Activated T-cell treated with anti-CD3 and anti-CD28 coated beads for 48 hours (primary cell): ENCODE measurements at regions not wholly inside any gene's neighbourhood (a gene's known extent, or its start where the extent isn't known, plus 50 kb on each side); places are given as distances from the start of the nearest gene placed in this dataset.
"Not testable (repeated sequence)": the region's sequence is repeated elsewhere in the genome, so short reads cannot be mapped to it uniquely, and the experiment has no call there.

Experiments
- DNase-seq: peaks from one replicate; pipeline ENCODE4 v3.0.0-alpha.2; 2020; ENCODE audit warnings: low read depth

DNA sequence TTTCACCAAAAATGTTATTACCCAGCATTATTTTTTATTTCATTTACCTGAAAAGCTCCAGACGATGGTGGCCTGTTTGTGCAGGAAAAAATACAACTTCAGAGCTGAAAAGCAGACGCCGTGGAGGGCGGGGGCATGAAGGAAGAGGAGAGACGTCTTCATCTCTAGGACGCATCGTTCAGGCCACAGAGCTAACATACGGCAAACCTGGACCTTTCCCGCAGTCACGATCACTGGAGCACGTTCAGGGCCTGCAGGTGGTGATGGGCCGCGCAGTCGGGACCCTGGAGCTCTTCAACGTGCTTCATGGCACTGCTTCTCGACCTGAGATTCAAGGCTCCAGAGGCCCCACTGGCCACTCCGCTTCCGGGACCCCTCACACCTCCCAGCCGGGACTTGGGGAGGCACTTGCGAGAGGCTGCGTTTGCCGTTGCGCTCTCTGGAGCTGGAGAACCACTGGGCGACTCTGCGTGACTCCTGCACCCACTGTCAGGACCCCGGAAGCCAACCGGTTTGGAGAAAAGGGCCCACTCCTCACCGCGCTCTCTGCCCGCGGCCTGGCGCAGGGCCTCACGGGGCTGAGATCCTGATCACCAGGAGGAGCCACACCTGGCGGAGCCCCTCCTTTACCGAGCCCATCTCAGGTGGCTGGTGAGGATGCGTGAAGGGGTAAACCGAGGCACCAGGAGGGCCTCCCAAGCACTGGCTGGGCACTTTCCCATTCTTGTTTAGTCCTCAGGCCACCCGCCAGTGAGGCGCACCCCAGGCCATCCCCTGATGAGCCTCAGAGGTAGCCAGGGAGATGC, 164.4 kb upstream of the AFDN start:
- DNase-seq: no peak

DNA sequence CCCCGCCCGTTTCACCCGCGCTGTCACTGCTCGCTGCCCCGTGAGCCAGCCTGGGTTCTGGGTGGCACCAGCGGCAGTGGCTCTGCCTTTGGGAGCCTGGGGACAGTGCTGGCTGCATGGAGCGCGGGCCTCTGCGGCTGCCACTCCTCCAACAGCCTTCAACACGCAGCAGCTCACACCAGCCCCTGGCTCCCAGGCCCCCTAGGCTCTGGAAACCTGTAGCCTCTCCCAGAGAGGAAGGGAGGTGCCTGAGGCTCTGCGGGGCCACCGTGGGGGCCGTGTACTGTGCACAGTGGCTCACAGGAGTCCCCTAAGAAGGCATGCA, 163.9 kb upstream of the AFDN start:
- no peak for DNase-seq

GRCh38 chr6:167663316-167663715, 163.4 kb upstream of the AFDN start:
- no peak for DNase-seq

- DNase-seq: no peak
Observed at GRCh38 chr6:167663784-167664443, 162.8 kb upstream of the AFDN start.

GRCh38 chr6:167664678-167665660, 161.7 kb upstream of the AFDN start:
- no peak for DNase-seq

DNA sequence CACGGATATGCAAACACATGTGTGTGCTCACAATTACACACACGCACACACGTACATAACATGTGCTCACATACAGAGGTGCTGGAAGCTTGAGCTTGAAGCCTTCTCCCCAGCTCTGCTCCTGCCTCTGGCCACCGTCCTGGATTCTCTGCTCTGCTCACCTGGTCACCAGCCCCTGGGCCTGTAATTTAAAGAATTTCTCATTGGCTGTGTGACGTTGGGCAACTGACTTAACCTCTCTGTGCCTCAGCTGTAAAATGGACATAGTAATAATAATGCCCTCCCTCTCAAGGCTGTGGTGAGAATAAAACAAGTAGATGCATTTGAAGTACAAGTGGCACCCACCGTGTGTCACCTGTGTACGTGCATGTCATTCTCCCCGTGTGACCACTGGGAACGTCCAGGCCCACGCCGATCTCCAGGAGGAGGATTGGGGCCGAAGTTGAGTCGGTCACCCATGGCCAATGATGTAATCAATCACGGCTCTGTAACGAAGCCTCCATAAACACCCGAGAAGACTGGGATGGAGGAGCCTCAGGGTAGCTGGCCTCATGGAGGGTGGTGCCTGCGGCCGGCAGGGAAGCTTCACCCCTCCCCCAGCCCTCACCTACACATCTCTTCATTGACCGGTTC, 160.9 kb upstream of the AFDN start:
- DNase-seq: no peak

DNA sequence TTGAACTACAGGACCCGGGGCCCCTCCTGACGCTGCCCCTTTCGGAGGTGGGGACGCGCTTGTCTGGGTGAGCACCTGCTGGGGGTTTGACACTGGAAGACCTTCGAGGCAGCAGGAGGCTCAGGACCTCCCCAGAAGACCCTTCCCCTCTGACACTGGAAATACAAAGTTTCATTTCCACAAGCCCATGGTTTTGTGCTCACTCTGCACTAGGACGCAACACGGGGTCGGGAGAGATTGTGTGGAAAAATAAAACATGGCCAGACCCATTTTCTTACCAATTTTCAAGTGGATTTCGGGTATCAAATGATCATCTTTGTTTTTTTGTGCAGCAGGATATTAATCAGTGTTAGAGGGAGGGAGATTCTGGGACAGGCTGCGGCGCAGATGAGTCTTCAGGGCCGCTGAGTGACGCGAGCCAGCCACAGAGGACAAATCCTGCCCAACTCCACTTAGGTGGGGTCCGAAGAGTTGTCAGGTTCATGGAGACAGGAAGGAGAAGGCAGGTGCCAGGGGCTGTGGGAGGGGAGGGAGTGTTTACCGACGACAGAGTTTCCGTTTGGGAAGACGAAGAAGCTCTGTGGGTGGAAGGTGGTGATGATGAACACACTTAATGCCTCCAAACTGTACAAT, 160.0 kb upstream of the AFDN start:
- DNase-seq: no peak

DNA sequence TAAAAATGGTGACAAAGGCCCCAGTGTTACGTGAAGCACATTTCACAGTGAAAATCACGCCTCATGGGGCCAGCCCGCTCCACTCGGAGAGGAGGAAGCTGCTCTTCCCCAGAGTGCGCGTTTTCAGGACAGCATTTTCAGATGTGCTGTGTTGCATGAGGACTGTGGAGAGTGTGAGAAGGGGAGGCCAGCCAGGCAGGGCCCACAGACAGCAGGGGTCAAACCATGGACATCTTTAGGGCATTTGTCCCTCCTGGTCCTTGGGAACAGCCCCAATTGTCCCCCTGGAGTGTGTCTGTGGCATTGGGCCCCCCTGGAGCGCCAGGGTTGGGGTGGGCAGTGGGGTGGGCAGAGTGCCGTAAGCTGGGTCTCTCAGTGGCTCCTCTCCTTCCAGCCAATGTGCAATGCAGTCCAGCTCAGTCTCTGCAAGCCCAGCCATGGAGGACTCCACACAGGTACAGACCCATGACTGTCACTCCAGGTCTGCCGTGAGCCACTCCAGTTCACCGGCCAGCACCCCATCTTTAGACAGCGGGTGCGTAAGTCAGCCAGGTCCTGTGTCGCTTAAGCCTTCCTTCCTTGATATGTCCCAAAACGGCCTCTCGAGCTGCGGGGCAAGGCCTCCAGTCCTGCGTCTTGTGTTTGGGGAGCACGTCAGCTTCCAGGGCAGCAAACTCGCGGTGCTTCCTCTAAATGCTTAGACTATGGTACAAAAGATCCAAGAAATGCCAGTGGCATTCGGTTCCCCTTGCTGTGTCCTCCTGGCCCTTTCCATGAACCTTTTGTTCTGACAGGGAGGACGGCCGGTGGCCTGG, 159.3 kb upstream of the AFDN start:
- DNase-seq: no peak

- no peak for DNase-seq
Observed at GRCh38 chr6:167668019-167668753, 158.5 kb upstream of the AFDN start.

DNA sequence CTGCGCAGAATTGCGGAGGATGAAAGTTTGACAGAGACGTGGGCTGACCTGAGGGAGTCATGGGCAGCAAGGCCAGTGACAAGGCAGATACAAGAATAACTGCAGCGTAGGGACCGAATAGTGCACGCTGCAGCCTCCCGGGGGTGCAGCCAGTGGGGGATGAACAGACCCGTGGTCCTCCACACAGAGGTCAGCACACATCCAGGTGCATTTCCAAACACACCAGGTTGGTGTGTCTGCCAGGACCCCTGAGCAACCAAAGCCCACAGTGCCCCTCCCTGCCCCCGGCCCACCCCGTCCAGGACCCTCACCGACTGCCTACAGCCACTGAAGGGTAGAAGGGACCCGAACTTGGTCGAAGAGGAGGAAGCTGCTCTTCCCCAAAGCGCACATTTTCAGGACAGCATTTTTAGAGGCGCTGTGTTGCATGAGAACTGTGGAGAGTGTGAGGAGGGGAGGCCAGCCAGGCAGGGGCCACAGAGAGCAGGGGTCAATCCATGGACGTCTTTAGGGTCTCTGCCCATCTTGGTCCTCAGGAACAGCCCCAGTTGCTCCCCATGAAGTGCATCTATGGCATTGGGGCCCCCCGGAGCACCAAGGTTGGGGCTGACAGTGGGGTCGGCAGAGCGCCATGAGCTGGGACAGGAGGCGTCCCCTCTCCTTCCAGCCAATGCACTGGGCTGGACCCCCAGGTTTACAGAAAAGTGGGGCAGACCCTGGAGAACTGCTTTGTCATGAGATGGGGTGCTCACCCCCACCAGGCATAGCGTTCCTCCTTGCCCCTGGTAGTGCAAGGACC, 157.8 kb upstream of the AFDN start:
- DNase-seq: no peak

DNA sequence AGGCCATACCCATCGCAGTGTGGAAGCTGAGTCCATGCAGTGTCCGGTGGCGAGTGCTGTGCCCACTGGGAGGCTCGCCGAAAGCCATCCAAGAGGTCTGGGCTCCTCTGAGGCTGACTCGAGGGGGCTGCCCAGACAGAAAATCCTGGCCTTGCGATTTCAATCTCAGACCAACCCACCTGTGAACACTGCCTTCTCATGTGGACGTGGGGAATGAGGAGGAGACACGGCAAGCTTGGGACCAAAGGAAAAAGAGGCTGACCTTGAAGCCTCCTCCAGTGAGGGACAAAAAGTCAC, 157.2 kb upstream of the AFDN start:
- DNase-seq: no peak

- DNase-seq: no peak
Observed at GRCh38 chr6:167669870-167670802, 156.6 kb upstream of the AFDN start.

DNA sequence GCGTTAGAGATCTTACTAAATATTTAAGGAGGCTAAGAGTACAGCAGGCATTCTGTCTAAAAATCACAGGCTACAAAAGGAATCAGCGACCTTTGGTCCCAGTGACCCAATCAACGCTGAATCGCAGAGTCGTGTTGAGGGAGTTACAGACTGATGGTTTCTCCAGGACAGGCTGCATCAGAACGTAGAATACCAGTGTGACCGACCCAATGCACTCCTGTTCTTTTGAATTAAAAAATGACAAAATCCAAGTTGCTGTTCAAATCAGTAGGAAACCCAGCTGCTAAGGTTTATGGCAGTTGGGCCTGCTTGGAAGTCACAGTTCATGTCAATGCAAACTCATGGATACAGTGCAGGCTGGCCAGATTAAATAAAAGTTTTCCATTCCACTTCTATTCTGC, 155.8 kb upstream of the AFDN start:
- DNase-seq: no peak

DNA sequence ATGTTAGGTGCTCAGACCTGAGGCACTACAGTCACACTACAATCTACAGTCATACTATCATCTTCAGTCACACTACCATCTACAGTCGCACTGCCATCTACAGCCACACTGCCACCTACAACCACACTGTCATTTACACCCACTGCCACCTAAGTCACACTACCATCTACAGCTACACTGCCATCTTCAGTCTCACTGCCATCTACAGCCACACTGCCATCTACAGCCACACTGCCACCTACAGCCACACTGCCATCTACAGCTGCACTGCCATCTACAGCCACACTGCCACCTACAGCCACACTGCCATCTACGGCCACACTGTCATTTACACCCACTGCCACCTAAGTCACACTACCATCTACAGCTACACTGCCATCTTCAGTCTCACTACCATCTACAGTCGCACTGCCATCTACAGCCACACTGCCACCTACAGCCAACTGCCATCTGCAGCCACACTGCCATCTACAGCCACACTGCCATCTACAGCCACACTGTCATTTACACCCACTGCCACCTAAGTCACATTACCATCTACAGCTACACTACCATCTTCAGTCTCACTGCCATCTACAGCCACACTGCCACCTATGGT, 155.2 kb upstream of the AFDN start:
- not testable (repeated sequence) for DNase-seq

- DNase-seq: no peak
Observed at GRCh38 chr6:167671977-167672687, 154.6 kb upstream of the AFDN start.

DNA sequence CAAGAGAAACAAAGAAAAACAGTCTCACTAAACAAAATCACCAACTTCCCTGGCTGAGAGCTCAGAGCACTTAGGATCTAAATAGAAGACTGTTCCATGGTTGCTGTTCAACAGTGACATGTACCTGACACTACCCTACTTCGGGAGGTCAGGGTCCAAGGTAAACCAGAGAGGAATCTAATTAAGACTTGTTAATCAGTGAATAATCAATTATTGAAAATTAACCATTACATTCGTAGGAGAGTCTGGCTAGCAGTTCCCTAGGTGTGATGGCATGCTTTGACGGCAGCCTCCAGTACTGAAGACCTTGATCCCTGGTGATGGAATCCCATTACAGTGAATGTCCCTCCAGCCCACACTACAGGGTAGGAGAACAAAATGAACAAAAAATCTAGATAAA, 154.0 kb upstream of the AFDN start:
- DNase-seq: no peak

- DNase-seq: no peak
Observed at GRCh38 chr6:167673946-167674345, 152.8 kb upstream of the AFDN start.
